ENCODE measurements at regions not wholly inside any gene's neighbourhood (a gene's known extent, or its start where the extent isn't known, plus 50 kb on each side); places are given as distances from the start of the nearest gene placed in this dataset.
"Not testable (repeated sequence)": the region's sequence is repeated elsewhere in the genome, so short reads cannot be mapped to it uniquely, and the experiment has no call there.

DNA sequence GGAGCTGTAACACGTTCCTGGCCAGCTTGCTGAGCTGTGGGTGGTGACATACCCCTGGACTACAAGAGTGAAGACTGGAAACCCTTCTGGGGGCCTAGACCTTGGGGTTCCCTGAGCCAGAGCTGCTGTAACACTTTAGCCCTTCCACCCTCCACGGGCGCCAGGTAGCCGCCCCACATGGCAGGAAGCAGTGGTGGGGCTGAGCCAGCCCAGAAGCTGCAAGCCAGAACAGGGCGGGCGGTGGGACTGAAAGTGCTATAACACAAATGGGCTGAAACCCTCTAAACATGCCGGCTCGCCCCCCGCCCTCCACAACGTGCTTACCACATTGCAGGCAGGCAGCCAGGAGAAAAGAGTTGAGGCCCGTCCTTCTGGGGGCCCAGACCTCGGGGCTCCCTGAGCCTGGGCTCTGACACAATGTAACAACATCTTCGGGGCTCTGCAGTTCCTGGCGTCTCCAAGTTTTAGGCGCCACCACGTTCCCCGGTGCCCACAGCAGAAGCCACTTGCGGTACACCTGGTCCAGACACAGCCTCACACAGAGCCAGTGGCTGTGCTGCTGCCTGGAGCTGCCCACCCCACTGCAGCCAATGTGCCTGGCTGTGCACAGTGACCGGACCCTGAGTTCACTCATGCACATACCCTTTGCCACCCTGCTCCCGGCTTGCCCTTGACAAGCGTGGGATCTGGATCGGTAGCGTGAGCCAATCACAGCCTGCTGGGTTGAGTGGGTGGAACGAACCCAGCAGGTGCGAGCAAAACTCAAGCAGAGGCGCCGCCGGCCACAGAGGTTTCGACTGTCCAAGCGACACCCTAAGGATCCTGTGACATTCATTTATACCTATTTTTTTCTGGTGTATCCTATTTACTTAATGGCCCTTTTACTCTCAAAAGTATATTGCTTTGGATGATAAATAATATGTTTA, 127.4 kb upstream of the FHL2 start:
- DNase-seq = no peak

DNA sequence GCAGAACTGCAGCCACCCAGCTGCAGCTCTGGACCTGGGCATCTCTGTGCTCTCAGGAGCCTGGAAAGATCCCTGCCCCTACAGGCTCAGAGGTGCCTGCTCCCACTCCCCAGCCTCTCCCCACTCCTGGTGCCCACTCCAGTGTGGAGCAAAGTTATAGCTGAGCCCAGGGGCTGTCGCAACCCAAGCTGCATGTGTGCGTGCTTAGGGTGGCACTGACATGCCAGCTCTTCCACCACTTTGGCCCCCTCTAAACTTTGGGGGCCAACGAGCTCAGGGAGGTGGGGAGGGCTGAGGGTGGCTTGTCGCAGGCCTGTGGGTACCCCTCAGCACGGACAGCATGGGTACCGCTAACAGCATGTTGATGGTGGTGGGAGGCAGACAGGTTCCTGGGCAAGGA, 126.3 kb upstream of the FHL2 start:
- no peak for DNase-seq

DNA sequence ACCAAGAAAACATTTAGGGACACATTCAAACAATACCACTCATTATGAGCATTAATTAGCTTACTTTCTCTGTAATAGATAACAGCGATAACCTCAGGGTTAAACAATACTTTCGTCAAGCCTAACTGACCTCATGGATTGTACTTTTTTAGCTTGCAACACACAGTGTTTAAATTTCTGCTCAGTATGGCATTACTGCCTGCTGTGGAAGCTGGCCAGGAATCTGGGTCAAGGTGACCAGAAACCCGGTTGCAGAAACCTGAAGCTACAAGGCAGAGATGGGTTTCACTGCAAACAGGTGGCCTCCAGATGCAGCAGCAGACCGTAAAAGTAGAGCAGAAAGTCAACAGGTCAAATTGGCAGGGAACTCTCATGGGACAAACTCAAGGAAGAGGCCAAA, 123.8 kb upstream of the FHL2 start:
- no peak for DNase-seq

DNA sequence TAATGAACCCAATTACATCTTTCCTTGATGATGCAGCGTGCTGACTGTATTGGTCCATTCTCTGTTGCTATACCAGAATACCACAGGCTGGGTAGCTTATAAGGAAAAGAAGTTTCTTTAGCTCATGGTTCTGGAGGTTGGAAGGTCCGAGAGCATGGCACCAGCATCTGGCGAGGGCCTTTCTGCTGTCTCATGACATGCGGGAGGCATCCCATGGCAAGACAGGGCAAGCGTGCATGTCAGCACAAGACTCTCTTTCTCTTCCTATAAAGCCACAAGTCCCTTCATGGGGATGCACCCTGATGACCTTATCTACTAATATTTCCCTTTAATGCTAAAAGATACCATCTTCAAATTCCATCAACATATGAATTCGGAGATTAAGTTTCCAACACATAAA, 122.8 kb upstream of the FHL2 start:
- no peak for DNase-seq

DNA sequence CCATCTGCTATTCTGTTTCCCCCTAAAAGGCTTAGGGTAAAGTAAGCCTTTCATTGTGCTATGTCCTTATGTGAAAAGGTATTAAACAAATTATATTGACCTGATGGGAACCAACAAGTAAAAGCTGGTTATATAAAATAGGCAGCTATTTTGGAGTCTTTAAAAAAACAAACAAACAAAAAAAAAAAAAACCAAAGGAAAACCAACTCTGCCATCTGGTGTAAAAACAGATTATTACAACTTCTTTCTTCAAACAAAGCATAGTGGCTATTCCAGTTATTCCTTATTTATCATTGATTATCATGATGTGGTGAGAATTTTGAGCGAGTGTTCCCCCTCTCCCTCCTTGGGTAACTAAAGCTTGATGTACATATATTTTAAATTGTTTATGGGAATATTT, 122.3 kb upstream of the FHL2 start:
- no peak for DNase-seq

DNA sequence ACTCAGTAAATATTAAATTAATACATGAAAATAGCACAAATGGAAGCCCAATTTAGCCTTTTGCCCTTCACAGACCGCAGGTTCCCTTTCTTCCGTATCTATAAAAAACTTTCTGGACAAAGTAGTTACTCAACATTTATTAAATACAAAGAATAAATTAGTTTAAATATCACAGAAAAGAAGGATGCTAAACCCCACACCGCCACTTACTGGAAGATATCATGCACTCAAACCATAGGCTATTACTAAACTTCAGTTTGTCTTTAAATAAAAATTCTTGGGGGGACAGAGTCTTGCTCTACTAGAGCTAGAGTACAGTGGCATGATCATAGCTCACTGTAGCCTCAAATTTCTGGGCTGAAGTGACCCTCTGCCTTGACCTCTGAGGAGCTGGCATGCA, 120.7 kb upstream of the FHL2 start:
- no peak for DNase-seq

DNA sequence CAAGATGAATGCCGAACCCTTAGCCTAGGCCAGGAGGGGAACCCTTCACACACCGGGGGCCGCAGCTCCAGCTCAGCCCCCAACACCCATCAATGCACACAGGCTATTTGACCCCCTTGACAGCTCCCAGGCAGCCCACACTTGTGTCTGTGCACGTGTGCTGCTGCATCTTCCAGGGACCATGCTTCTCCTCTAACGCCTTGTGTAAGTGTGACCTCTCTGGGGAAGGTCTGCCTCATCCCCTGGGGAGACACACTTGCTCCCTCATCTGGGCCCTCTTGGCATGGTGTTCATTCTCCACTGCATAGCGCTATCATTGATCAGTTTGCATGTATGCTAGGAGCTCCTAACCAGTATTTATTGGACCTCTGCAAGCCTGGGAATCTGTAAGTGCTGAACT, 120.0 kb upstream of the FHL2 start:
- no peak for DNase-seq

DNA sequence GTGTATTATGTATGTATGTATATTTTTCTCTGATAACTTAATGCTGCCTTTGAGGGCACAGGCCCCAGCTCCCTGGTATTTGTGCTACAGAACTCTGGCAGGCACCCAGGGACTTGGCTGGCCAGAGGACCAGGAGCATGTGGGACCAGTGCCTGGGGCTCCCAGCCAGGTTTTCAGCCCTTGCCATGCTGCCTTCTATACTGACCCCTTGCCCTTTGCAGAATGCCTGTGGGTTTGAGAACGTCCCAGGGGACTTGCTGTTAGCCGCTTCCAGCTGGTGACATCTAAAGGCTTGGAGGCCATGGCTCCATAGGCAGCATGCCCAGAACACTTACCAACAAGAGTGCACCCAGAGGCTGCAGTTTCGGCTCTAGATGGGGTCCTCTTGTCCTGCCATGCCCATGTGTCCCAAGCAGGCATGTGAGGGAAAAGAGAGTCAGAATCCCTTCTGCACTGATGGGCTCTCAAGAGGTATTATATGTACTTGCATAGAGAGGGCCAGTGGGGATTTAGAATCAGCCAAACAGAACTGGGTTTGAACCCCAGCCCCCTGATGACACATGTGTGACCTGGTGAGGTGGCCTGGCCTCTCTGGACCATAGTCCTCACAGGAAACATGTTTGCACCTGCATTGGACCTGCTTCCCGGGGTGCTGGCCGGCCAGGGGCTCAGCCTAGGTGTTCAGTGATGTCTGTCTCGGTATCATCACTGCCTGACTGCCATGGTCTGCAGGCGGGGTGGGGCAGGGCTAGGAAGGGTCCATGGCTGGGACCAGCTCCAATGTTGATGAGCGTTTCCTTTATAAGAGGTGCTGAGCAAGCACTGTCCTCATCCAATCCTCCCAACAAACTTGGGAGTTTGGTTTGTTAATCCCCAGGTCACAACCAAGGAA, 119.2 kb upstream of the FHL2 start:
- no peak for DNase-seq

DNA sequence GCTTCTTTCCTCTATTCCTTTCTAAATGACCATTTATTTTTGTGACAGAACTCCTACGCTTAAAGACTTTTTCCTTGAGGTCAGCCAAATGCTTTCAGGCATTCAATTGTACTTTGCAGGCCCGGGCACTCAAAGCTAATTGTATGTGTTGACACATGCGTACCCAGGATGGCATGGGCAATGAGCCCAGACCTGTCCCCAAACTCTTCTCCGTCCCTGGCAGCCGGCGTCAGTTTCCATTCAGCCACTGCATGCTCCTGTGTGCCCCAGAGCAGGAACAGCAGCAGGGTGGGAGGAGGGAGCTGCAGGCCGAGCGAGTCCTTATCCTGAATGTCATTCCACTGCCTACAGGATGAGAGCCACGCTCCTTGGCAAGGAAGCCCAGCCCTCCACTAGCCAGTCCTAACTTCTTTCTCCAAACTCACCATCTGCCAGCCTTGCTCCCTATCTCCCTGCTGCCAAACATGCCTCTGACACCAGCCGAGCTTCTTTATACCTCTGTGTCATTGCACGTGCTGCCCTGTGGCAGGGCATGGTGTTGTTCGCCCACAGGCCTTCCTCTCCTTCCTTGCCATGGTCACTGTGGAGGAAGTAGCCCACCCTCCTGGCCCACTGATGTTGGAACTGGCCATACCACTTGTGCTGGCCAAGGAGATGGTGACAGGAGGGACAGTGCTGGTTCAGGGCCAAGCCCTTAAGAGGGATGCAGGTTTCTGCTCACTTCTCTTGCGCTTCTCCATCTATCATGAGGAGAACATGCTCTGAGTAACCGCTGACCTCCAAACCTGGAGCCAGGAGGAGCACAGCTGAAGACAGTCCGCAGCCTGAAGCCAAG, 116.9 kb upstream of the FHL2 start:
- DNase-seq = no peak

DNA sequence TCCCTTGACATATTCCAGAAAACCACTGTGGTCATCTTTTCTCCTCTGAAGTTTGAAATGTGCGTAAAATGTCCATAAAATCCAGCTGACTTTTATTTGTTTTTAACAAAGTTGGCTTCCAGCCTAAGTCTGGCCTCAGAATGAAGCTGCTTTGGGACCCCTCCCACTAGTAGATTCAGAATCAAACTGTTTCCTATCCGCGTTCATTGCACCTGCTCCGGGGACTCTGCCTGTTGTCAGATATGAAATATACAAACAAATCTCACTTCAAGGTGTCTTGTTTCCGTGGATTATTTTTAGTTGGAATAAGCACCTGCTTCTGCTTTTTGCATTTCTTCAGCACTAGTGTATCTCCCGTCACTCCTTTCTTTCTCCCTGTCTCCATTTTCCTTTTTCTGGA, 115.7 kb upstream of the FHL2 start:
- no peak for DNase-seq

DNA sequence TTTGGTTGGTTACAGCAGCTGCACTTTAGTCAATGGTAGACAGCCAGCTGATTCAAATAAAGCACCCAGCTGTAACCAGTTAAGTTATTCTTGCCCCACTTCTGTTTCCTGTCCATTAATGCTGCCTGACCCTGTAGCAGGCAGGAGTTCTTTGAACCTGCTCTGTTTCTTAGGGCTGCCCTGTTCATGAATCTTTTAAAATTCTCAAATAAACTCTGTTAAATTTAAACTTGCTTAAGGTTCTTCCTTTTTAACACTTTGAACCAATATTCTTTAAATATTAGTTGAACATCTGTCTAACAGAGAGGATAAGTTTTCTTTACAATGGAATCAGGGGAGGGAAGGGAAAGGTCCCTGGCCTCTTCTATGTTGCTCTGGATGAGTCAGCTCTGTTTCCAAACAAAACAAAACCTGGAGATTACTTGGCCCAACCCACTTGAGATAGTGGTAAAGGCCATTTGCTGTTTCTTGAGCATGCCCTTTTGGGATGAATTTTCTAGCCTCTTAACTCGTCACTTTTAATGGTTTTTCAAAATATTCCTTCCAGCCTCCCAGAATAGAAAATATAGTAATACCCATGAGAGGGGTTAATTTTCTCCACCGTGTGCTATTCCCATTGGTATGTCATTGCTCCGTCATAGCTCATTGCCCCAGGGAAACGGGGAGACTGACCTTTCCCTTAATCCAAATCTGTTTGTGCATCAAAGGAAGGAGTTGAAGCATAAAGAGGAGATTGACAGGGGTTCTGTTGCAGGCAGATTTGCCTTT, 112.1 kb upstream of the FHL2 start:
- DNase-seq = no peak

DNA sequence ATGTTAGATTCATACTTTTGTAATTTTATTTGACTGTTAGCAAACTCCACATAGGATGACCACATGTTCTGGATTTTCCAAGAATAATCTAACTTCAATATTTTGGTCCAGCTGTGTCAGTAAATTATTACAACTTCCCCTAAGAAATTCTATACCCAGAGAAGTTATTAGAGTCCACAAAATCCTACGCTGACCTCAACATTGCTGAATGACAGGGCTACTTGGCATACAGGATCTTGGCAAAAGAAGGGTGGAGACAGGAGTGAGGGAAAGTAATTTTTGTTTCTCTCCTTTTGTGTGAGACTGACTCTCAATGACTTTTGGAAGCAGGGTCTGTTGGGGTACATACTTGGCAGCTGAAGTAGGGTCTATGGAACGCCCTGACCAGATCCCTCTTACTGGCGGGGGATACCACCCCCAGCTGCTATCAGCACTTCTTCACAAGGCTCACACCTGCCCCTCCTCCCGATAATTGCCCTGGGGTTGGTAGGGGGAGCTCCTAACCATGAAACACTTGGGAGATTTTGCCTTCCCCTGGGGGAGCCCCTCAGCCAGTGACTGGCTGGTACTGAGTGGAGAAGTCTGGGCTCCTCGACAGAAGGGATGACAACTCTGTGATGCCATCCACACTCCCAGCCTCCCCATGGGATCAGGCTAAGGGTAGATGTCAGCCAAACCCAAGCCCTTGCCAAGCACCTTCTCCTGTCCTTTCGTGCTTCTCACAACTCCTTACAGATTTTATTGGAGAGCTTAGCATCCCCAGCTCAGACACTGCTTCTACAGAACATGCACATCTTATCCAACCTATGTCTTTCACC, 110.6 kb upstream of the FHL2 start:
- DNase-seq = no peak

DNA sequence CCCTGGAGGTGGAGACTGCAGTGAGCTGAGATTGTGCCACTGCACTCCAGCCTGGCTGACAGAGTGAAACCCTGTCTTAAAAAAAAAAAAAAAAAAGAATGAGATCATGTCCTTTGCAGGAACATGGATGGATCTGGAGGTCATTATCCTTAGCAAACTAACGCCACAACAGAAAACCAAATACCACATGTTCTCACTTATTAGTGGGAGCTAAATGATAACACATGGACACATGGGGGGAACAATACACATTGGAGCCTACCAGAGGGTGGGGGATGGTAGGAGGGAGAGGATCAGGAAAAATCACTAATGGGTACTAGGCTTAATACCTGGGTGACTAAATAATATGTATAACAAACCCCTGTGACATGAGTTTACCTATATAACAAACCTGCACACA, 108.0 kb upstream of the FHL2 start:
- not testable (repeated sequence) for DNase-seq

DNA sequence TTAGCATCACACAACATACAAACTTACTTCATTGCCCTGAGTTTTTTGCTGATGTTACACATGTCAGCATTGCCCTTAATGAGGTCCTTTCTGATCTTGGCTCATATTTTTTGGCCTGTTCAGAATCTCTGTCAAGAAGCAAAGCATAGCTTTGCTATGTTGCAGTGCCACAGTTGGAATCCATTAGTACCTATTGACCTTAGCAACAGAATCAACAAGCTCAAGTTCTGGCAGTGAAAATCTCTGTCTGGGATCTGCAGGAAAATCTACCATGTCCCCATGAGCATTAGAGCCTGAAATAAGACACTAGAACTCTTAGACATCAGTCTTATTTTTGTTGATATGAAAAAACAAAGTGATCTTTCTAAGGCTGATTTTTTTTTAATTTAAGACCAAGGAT, 105.6 kb upstream of the FHL2 start:
- DNase-seq = no peak

DNA sequence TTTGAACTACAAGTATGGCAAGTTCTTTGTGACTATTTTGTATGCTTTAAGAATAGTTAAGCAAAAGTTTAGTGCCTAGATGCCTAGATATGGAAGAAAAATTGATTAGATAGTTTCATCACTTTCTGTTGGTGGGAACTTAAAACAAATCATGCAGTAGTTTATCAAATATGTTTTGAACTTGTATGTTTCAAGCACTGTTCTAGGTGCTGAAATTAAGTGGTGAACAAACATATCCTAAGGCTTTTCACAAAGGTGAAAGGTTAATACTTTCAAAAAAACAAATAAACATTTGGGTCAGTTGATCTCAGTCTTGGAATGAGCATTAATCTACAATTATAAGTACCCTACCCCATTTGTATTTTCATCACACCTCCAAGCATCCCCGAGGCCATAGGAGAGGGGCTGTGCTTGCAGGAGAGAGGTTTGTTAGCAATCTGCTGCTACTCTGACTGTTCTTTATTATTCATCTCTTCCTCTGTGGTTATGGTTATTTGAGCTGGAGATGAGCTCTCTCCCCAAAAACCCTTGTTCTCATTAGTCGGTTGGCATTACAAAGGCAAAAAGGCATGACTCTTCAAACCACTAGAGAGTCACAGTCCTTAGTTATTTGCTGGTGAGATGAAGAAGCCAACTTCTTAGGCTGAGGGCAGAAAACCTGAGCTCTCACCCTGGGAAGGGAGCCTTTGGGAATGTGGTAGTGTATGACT, 103.9 kb upstream of the FHL2 start:
- no peak for DNase-seq

DNA sequence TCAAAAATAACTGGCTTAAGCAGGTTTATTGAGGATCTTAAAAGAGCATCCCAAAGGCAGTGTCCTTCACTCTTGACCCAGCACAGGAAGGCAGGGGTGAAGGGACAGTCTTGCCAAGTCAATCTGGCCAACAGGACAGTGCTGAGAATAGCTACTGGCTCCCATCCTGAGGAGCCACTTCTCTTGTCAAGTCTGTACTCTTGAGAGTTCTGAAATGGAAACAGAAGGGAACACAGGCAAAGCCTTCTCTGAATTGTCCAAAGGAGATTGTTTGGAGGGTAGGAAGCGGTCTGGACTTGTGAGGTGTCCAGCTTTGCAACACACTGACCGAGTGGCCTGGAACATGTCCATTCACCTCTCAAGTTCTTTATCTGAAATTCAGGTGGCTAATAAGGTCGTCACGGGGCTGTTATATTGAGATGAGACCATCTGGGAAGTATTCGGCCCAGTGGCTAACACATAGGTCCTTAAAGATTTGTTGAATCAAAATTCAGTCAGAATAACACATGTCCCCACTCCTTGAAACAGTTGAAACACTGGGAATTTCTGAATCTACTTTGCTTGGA, 99.5 kb upstream of the FHL2 start:
- DNase-seq = no peak

DNA sequence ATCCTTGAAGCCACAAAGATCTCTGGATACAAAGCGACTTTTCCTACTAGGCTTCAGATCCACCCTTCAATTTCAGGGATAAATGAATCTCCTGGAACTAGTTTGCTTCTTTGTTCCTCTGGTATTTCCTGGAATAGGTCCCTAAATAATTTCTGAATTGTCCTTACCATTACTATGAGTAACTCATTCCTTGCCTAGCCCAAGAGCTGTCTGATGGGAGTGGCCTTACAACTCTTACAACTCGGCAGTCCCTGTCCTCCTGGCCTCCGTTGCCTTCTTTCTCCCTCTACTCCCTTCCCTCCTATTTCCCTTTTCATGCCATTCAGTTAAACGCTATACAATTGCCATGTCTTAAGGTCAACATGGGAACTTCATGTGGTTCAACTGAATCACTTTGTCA, 98.2 kb upstream of the FHL2 start:
- no peak for DNase-seq

DNA sequence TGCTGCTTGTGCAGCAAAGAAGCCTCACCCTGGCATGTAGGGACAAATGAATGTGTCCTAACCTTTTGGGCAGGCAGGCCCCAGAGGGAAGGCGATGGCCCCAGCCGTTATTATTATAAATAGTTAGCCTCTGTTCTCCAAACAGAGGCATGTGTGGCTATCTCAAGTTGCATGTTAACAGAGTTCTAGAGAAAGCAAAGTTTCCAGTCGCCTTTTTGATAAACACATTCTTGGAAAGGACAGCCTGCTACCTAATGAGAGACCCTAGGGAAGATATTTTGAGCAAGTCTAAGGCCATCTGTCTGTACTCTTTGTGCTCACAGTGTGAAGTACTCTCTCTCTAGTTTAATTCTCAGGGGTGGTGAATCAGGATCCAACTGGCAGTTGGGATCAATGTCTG, 97.4 kb upstream of the FHL2 start:
- DNase-seq = no peak

DNA sequence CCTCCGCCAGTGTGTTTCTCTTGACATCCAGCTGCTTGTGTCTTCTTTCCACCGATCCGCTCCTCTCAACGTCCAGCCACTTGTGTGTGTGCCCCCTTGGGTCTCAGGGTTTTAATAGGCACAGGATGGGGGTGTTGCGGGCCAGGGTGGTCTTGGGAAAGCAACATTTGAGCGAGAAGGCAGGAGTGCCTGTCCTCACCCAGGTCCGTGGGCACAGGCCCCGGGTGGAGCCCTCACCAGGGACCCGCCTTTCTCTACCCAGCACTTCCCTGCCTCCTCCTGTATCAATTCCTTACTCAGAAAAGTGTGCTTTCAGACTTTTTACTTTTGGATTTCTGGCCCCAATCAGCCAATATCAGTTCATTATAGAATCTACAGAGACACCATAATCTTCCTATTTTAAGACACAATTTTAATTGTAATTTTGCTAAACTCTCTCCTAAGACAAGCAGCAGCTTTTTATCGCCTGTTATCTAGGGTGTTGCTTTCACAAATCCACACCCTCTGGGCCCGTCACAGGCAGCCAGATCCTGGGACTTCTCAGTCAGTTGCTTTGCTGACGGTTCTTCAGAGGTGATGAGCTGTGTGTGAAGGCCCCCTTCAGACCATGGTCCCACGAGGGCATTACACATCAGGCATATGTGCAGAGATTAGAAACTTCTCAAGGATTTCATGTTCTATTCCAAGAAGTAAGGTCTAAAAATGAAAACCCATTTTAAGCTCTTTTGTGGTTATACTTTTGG, 96.0 kb upstream of the FHL2 start:
- no peak for DNase-seq

DNA sequence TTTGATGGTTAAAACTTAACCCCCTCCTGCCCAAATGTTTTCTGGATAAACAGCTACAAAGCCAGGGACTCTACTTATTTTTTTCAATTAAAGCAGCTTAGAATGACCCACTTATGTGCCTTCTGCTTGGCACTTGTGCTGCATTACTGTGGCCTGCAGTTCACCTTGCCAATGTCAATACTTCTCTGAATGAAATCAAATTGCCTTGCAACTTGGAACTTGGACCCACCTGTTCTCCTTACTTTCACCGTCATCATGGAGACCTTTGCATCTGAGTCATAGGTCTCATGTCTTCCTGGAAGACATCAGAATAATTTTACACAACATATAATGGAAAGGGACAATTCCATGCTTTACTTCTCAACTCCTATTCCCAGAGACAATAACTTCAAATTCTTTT, 92.1 kb upstream of the FHL2 start:
- no peak for DNase-seq

Measured in activated CD8-positive, alpha-beta memory T cell treated with anti-CD3 and anti-CD28 coated beads, Interleukin-2, amount 50 U/mL, for 48 hours (primary cell).